K562 (cell line): ENCODE measurements at regions not wholly inside any gene's neighbourhood (a gene's known extent, or its start where the extent isn't known, plus 50 kb on each side); places are given as distances from the start of the nearest gene placed in this dataset.

ENCODE experiments used
- ATAC-seq: fragments of 200-7000 bp; cut with Tn5 transposase; 3 replicates; pipeline ENCODE4 v1.9.1; 2020; ENCODE audit warnings: moderate library complexity
- BruUV-seq: library from RNA; stranded (reverse); fragments of 400-500 nt; replicated peaks from 2 replicates; lab custom pipeline; 2021; lab: Mats Ljungman, UMichigan
- CTCF ChIA-PET: fragments of 300-600 bp; formaldehyde crosslinking; extraction: SDS; loops from one replicate; lab custom pipeline; 2021; ENCODE audit warnings: low intra/inter-chr PET ratio; lab: Yijun Ruan, JAX
- POLR2A ChIA-PET: fragments of 300-600, 350-650 bp; sonication (Branson Sonifier 250); formaldehyde crosslinking; extraction: SDS; loops from one replicate; lab custom pipeline; 2021; ENCODE audit warnings: antibody characterized with exemption, inconsistent platforms; lab: Yijun Ruan, JAX
- DNase-seq, 4 experiments: peaks; one replicate each; pipeline versions ENCODE4 v3.0.0 to v3.0.0-alpha.2; 2011 to 2018; ENCODE audit warnings: low spot score in 3 of 4, mixed read lengths in 3 of 4; ENCODE audit errors: extremely low read depth in 1 of 4
- FAIRE-seq: peaks from 2 replicates; lab custom pipeline; 2011; peaks lifted over from hg19 to GRCh38; lab: Jason Lieb, UNC
- H2AFZ ChIP-seq: 2 replicates; pipeline ENCODE4 v1.6.0; 2011; ENCODE audit warnings: low read depth, low read length, control low read depth, inconsistent platforms
- H3K27ac ChIP-seq: fragments of 200-600 bp; 3 replicates; pipeline ENCODE4 v1.8.0; 2011; ENCODE audit warnings: low read depth, mild to moderate bottlenecking, control low read depth, inconsistent platforms, low read length, moderate library complexity, mixed read lengths; ENCODE audit errors: extremely low read depth
- H3K27me3 ChIP-seq, 2 experiments: fragments of 300-600 bp in 1 of 2; 2 replicates in 1 of 2; 3 replicates in 1 of 2; pipeline versions ENCODE4 v1.6.0 to v1.8.0; 2011; ENCODE audit warnings: inconsistent platforms in 2 of 2, low read length in 2 of 2, mild to moderate bottlenecking in 1 of 2, mixed read lengths in 1 of 2, moderate library complexity in 1 of 2; ENCODE audit not compliant: control insufficient read depth in 2 of 2, insufficient read depth in 2 of 2
- H3K36me3 ChIP-seq: fragments of 300-600 bp; 3 replicates; pipeline ENCODE4 v1.8.0; 2011; ENCODE audit warnings: mild to moderate bottlenecking, low read length, inconsistent platforms; ENCODE audit not compliant: control insufficient read depth, insufficient read depth
- H3K4me1 ChIP-seq, 2 experiments: fragments of 200-600 bp in 1 of 2; replicated peaks in 1 of 2; 2 replicates in 1 of 2; 3 replicates in 1 of 2; pipeline versions ENCODE4 v1.5.1 to v1.8.0; 2011; ENCODE audit warnings: inconsistent platforms in 2 of 2, low read length in 2 of 2, mild to moderate bottlenecking in 1 of 2, mixed read lengths in 1 of 2, moderate library complexity in 1 of 2; ENCODE audit not compliant: control insufficient read depth in 2 of 2, insufficient read depth in 2 of 2
- H3K4me2 ChIP-seq: 2 replicates; pipeline ENCODE4 v1.6.1; 2011; ENCODE audit warnings: low read length, control low read depth, inconsistent platforms, mixed read lengths; ENCODE audit not compliant: insufficient read depth
- H3K4me3 ChIP-seq: fragments of 200-600 bp; sonication (generic), shearing (Covaris generic); 2 replicates; pipeline ENCODE4 v1.5.1; 2016; ENCODE audit warnings: control low read depth, inconsistent platforms
- H3K79me2 ChIP-seq: fragments of 200-600 bp; 3 replicates; pipeline ENCODE4 v1.8.0; 2011; ENCODE audit warnings: low read length, inconsistent platforms; ENCODE audit not compliant: control insufficient read depth, insufficient read depth
- H3K9ac ChIP-seq, 2 experiments: 2 replicates each; pipeline versions ENCODE4 v1.6.0 to v1.6.1; 2011; ENCODE audit warnings: low read depth in 2 of 2, low read length in 2 of 2, control low read depth in 1 of 2, inconsistent platforms in 1 of 2, mild to moderate bottlenecking in 1 of 2, mixed read lengths in 1 of 2; ENCODE audit not compliant: insufficient read depth in 1 of 2
- H3K9me1 ChIP-seq: one replicate; pipeline ENCODE4 v1.6.0; 2011; ENCODE audit warnings: inconsistent platforms, mild to moderate bottlenecking, low read length, moderate library complexity; ENCODE audit not compliant: control insufficient read depth, insufficient read depth
- H3K9me3 ChIP-seq: replicated peaks from 2 replicates; pipeline ENCODE4 v1.5.1; 2011; ENCODE audit warnings: low read depth, low read length, inconsistent platforms; ENCODE audit not compliant: control insufficient read depth, insufficient read depth
- H4K20me1 ChIP-seq: replicated peaks from 2 replicates; pipeline ENCODE4 v1.6.1; 2011; ENCODE audit warnings: low read length, inconsistent platforms, mixed read lengths; ENCODE audit not compliant: control insufficient read depth, insufficient read depth
- EP300 ChIP-seq: IDR thresholded peaks from 2 replicates; pipeline ENCODE4 v1.6.1; 2012; ENCODE audit warnings: low read length, improper control_type of control experiment
- MAFG ChIP-seq: fragments of 450-650 bp; conservative IDR thresholded peaks from 2 replicates; pipeline ENCODE4 v1.6.1; 2016; ENCODE audit warnings: missing genetic modification characterization, missing compliant biosample characterization
- WHSC1 ChIP-seq: IDR thresholded peaks from one replicate; pipeline ENCODE4 v1.6.1; 2012; ENCODE audit warnings: low read length, control low read depth, inconsistent platforms
- ZFPM2 ChIP-seq: fragments of 250-450 bp; sonication (Bioruptor Pico); IDR thresholded peaks from 2 replicates; pipeline ENCODE4 v1.5.1; 2022; ENCODE audit warnings: mild to moderate bottlenecking
- ZNF316 ChIP-seq: fragments of 450-650 bp; IDR thresholded peaks from 2 replicates; pipeline ENCODE4 v1.6.1; 2016
- WGBS: fragments of 100-300 bp; shearing (Covaris generic); methylation state at CpG from one replicate; pipeline ENCODE4 v1.1.6; 2016; ENCODE audit warnings: low coverage, mixed read lengths; ENCODE audit not compliant: insufficient coverage; ENCODE audit errors: missing lambda C conversion rate; 5-methylcytosine and 5-hydroxymethylcytosine counted together
- in situ Hi-C: fragments of 300-500 bp; cut with MboI; formaldehyde crosslinking; loops from 4 replicates; pipeline ENCODE4 v1.15.0; 2018; ENCODE audit warnings: inconsistent platforms, mixed read lengths
- intact Hi-C: fragments of 100-400 bp; cut with micrococcal nuclease; formaldehyde crosslinking; loops from 2 replicates; pipeline ENCODE4 v1.14.2; 2022
- TF ChIP-seq, protein P1 (sequence below), 2 experiments: IDR thresholded peaks; 2 replicates each; pipeline ENCODE4 v1.6.1; 2011; ENCODE audit warnings: borderline replicate concordance in 1 of 2, control low read depth in 1 of 2, low read depth in 1 of 2, low read length in 1 of 2, mild to moderate bottlenecking in 1 of 2, mixed read lengths in 1 of 2, moderate library complexity in 1 of 2; ENCODE audit not compliant: insufficient read depth in 1 of 2, insufficient read length in 1 of 2, poor library complexity in 1 of 2, severe bottlenecking in 1 of 2; ENCODE audit errors: extremely low read depth in 1 of 2

DNA sequence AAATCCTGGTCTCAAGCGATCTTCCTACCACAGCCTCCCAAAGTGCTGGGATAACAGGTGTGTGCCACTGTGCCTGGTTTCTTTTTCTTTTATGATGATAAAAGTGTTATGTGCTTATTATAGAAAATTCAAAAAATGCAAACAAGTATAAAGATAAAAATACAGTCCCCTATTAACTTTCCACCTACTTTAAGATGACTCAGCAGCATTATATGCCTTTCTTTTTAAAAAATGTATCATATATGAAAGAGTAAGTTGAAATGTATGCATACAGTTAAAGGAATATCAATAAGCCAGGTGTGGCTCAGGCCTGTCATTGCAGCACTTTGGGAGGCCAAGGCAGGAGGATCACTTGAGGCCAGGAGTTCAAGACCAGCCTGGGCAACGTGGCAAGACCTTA is 216.9 kb upstream of the GALNT17 start:
- ChIA-PET CTCF (no interaction called here), POLR2A (no interaction called here)
- no peaks in the 10 kb centered on the region for H3K9me1 ChIP-seq
- H3K9me3 ChIP-seq, result no peaks in the 10 kb centered on the region
- WGBS, result 0% methylated on average over 2 of the region's 2 CpGs
- no peak overlapping the region for H3K9ac ChIP-seq
- FAIRE-seq (no peak), DNase-seq (no peak), ATAC-seq (no peak)
- no TSS peak for BruUV-seq
- in situ Hi-C loops (no loop called here), intact Hi-C loops (no loop called here)
- no peak overlapping the region for H3K4me3 ChIP-seq
- TF ChIP-seq EP300 (no peak), ZNF316 (peak; percentile 63), ZFPM2 (CRISPR knock-in tag) (no peak), WHSC1 (no peak), MAFG (tag) (peak; percentile 40; the same call in 1 of the 2 replicates)
- TF ChIP-seq, protein P1, sequence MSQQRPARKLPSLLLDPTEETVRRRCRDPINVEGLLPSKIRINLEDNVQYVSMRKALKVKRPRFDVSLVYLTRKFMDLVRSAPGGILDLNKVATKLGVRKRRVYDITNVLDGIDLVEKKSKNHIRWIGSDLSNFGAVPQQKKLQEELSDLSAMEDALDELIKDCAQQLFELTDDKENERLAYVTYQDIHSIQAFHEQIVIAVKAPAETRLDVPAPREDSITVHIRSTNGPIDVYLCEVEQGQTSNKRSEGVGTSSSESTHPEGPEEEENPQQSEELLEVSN (IDR thresholded peaks at IDR 0.05; ENCODE audit: borderline replicate concordance in 1 of 2, extremely low read depth in 1 of 2, insufficient read depth in 1 of 2, insufficient read length in 1 of 2, low read depth in 1 of 2, low read length in 1 of 2, poor library complexity in 1 of 2, severe bottlenecking in 1 of 2), result no peak
- no peaks in the 10 kb centered on the region; a peak in 1 of 5 replicates for H3K4me1 ChIP-seq
- no peak overlapping the region for H3K27ac ChIP-seq
- no peaks in the 10 kb centered on the region for H3K27me3 ChIP-seq
- H3K79me2 ChIP-seq, result no peaks in the 10 kb centered on the region
- H2AFZ ChIP-seq, result no peak overlapping the region
- no peak overlapping the region for H3K4me2 ChIP-seq
- no peaks in the 10 kb centered on the region for H3K36me3 ChIP-seq
- H4K20me1 ChIP-seq, result no peaks in the 10 kb centered on the region
